ENCODE measurements at regions not wholly inside any gene's neighbourhood (a gene's known extent, or its start where the extent isn't known, plus 50 kb on each side); places are given as distances from the start of the nearest gene placed in this dataset.

DNA sequence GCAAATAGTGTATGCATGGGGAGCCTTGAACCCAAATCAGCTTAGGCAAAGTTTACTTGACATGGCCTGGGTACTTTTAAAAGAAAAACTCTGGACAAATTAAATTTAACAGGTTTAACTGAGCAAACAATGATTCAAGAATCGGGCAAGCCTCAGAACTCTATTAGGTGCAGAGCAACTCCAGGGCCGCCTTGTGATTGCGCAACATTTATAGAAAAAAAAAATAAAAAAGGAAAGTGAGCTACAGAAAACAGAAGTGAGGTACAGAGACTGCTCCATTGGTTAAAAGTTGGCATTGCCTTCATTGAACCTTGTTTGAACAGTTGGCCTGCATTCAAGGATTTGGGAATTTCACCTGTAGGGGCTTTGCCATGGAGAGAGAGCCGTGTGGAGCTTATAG lies 421.0 kb upstream of the TSHZ3 start:
- TF ChIP-seq ESRRG (CRISPR knock-in tag; IDR thresholded peaks at IDR 0.05) (no peak), ZNF565 (CRISPR knock-in tag; conservative IDR thresholded peaks at IDR 0.05; ENCODE audit: low read depth) (no peak), TCF4 (CRISPR knock-in tag; IDR thresholded peaks at IDR 0.05; ENCODE audit: borderline replicate concordance) (no peak), ZNF70 (CRISPR knock-in tag; IDR thresholded peaks at IDR 0.05) (no peak), BACH2 (CRISPR knock-in tag; IDR thresholded peaks at IDR 0.05; ENCODE audit: borderline replicate concordance) (no peak), ZC3H10 (CRISPR knock-in tag; IDR thresholded peaks at IDR 0.05) (no peak), ARNTL (CRISPR knock-in tag; IDR thresholded peaks at IDR 0.05; ENCODE audit: borderline replicate concordance, low read depth) (no peak), RARB (CRISPR knock-in tag; IDR thresholded peaks at IDR 0.05) (no peak), ZFP3 (CRISPR knock-in tag; IDR thresholded peaks at IDR 0.05) (no peak), PPARA (CRISPR knock-in tag; IDR thresholded peaks at IDR 0.05; ENCODE audit: borderline replicate concordance) (no peak)
- TF ChIP-seq, protein P1, sequence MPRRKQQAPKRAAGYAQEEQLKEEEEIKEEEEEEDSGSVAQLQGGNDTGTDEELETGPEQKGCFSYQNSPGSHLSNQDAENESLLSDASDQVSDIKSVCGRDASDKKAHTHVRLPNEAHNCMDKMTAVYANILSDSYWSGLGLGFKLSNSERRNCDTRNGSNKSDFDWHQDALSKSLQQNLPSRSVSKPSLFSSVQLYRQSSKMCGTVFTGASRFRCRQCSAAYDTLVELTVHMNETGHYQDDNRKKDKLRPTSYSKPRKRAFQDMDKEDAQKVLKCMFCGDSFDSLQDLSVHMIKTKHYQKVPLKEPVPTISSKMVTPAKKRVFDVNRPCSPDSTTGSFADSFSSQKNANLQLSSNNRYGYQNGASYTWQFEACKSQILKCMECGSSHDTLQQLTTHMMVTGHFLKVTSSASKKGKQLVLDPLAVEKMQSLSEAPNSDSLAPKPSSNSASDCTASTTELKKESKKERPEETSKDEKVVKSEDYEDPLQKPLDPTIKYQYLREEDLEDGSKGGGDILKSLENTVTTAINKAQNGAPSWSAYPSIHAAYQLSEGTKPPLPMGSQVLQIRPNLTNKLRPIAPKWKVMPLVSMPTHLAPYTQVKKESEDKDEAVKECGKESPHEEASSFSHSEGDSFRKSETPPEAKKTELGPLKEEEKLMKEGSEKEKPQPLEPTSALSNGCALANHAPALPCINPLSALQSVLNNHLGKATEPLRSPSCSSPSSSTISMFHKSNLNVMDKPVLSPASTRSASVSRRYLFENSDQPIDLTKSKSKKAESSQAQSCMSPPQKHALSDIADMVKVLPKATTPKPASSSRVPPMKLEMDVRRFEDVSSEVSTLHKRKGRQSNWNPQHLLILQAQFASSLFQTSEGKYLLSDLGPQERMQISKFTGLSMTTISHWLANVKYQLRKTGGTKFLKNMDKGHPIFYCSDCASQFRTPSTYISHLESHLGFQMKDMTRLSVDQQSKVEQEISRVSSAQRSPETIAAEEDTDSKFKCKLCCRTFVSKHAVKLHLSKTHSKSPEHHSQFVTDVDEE (CRISPR knock-in tag; IDR thresholded peaks at IDR 0.05): no peak
- TF ChIP-seq, protein P2, sequence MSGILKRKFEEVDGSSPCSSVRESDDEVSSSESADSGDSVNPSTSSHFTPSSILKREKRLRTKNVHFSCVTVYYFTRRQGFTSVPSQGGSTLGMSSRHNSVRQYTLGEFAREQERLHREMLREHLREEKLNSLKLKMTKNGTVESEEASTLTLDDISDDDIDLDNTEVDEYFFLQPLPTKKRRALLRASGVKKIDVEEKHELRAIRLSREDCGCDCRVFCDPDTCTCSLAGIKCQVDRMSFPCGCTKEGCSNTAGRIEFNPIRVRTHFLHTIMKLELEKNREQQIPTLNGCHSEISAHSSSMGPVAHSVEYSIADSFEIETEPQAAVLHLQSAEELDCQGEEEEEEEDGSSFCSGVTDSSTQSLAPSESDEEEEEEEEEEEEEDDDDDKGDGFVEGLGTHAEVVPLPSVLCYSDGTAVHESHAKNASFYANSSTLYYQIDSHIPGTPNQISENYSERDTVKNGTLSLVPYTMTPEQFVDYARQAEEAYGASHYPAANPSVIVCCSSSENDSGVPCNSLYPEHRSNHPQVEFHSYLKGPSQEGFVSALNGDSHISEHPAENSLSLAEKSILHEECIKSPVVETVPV (CRISPR knock-in tag; IDR thresholded peaks at IDR 0.05): no peak
- ATAC-seq: no peak

DNA sequence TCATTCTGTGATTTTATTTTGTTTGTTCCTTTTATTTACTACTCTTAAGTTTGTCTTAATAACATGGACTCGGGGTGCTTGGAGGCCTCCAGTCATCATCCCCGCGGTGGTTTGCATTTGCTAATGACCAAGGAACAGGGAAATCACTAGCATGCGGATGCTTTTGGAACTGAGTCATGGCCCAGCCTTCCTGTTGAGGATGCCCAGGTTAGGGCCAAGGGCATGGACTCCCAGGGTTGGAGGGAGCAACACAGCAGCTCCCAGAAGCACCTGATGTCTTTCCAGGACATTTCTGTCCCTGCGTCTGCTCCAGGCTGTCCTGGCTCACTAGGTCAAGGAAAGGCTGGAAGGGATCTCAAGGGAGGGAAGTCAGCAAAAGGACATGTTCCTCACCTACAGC lies 423.7 kb upstream of the TSHZ3 start:
- ATAC-seq: no peak
- TF ChIP-seq OSR1 (CRISPR knock-in tag; IDR thresholded peaks at IDR 0.05): no peak

DNA sequence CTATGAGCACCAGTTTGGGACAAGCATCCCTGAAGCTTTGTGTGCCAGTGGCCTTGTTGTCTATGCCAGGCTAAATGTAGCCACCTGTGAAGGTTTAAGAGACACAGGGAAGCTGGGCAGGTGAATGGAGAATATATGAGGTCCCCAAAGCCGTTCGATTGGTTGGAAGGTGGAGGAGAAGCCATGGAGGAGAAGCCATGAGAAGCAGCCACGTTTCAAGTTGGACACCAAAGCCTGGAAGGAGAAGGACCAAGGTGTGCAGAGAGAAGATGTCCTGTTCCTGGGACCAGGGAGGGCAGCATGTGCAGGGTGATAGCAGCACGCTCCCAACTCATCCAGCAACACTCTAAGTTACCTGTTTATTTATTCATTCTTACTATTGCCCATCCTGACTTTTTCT lies 432.3 kb upstream of the TSHZ3 start:
- ATAC-seq: no peak
- TF ChIP-seq OSR1 (CRISPR knock-in tag; IDR thresholded peaks at IDR 0.05) (no peak), CSDC2 (CRISPR knock-in tag; IDR thresholded peaks at IDR 0.05) (no peak), ISL1 (CRISPR knock-in tag; IDR thresholded peaks at IDR 0.05) (no peak), RARB (CRISPR knock-in tag; IDR thresholded peaks at IDR 0.05) (no peak), ZFP3 (CRISPR knock-in tag; IDR thresholded peaks at IDR 0.05) (no peak), TCF4 (CRISPR knock-in tag; IDR thresholded peaks at IDR 0.05; ENCODE audit: borderline replicate concordance) (no peak), PPARA (CRISPR knock-in tag; IDR thresholded peaks at IDR 0.05; ENCODE audit: borderline replicate concordance) (no peak), GLIS3 (CRISPR knock-in tag; IDR thresholded peaks at IDR 0.05) (no peak), TOX (CRISPR knock-in tag; IDR thresholded peaks at IDR 0.05; ENCODE audit: borderline replicate concordance) (no peak), ARNTL (CRISPR knock-in tag; IDR thresholded peaks at IDR 0.05; ENCODE audit: borderline replicate concordance, low read depth) (no peak), ZNF70 (CRISPR knock-in tag; IDR thresholded peaks at IDR 0.05) (no peak), BACH2 (CRISPR knock-in tag; IDR thresholded peaks at IDR 0.05; ENCODE audit: borderline replicate concordance) (no peak), SNAI2 (CRISPR knock-in tag; IDR thresholded peaks at IDR 0.05) (no peak)
- TF ChIP-seq, protein P3, sequence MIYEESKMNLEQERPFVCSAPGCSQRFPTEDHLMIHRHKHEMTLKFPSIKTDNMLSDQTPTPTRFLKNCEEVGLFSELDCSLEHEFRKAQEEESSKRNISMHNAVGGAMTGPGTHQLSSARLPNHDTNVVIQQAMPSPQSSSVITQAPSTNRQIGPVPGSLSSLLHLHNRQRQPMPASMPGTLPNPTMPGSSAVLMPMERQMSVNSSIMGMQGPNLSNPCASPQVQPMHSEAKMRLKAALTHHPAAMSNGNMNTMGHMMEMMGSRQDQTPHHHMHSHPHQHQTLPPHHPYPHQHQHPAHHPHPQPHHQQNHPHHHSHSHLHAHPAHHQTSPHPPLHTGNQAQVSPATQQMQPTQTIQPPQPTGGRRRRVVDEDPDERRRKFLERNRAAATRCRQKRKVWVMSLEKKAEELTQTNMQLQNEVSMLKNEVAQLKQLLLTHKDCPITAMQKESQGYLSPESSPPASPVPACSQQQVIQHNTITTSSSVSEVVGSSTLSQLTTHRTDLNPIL (CRISPR knock-in tag; IDR thresholded peaks at IDR 0.05; ENCODE audit: low read depth): no peak
- TF ChIP-seq, protein P2 (CRISPR knock-in tag; IDR thresholded peaks at IDR 0.05): no peak
- TF ChIP-seq, protein P1 (CRISPR knock-in tag; IDR thresholded peaks at IDR 0.05): no peak
- TF ChIP-seq, protein P4, sequence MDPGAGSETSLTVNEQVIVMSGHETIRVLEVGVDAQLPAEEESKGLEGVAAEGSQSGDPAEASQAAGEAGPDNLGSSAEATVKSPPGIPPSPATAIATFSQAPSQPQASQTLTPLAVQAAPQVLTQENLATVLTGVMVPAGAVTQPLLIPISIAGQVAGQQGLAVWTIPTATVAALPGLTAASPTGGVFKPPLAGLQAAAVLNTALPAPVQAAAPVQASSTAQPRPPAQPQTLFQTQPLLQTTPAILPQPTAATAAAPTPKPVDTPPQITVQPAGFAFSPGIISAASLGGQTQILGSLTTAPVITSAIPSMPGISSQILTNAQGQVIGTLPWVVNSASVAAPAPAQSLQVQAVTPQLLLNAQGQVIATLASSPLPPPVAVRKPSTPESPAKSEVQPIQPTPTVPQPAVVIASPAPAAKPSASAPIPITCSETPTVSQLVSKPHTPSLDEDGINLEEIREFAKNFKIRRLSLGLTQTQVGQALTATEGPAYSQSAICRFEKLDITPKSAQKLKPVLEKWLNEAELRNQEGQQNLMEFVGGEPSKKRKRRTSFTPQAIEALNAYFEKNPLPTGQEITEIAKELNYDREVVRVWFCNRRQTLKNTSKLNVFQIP (CRISPR knock-in tag; IDR thresholded peaks at IDR 0.05; ENCODE audit: borderline replicate concordance, low read depth): no peak
